Neural progenitor cell (in vitro differentiated cells): ENCODE measurements at regions not wholly inside any gene's neighbourhood (a gene's known extent, or its start where the extent isn't known, plus 50 kb on each side); places are given as distances from the start of the nearest gene placed in this dataset.

ENCODE experiments used
- EZH2 ChIP-seq: fragments of 200-600 bp; sonication (generic); IDR thresholded peaks from 2 replicates; pipeline ENCODE4 v1.6.1; 2017; ENCODE audit warnings: antibody characterized with exemption, mild to moderate bottlenecking, moderate library complexity
- EZH2phosphoT487 ChIP-seq: fragments of 200-600 bp; sonication (generic); IDR thresholded peaks from 2 replicates; pipeline ENCODE4 v1.6.1; 2017; ENCODE audit warnings: antibody characterized with exemption
- TF ChIP-seq, protein P1 (sequence below): fragments of 200-600 bp; sonication (generic); IDR thresholded peaks from 2 replicates; pipeline ENCODE4 v1.5.1; 2017; ENCODE audit warnings: antibody characterized with exemption, mild to moderate bottlenecking

DNA sequence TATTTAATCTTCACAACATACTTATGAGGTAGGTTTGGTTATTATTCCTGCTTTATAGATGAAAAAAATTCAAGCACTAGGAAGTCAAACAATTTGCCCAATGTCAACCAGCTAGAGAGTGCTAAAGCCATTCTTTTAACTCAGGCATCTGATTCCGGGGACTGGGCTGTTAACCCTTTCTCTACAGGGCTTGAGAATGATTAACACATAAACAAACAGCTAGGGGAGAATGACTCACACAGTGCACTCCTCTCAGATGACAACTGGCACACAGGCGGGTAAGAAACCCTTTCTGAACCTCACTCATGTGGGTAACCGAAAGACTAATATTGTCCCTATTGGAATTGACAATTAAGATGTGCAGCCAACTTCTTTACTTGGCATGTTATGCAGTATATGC, 86.3 kb upstream of the FSHR start:
- TF ChIP-seq, protein P1, sequence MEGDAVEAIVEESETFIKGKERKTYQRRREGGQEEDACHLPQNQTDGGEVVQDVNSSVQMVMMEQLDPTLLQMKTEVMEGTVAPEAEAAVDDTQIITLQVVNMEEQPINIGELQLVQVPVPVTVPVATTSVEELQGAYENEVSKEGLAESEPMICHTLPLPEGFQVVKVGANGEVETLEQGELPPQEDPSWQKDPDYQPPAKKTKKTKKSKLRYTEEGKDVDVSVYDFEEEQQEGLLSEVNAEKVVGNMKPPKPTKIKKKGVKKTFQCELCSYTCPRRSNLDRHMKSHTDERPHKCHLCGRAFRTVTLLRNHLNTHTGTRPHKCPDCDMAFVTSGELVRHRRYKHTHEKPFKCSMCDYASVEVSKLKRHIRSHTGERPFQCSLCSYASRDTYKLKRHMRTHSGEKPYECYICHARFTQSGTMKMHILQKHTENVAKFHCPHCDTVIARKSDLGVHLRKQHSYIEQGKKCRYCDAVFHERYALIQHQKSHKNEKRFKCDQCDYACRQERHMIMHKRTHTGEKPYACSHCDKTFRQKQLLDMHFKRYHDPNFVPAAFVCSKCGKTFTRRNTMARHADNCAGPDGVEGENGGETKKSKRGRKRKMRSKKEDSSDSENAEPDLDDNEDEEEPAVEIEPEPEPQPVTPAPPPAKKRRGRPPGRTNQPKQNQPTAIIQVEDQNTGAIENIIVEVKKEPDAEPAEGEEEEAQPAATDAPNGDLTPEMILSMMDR: no peak
- no peak for TF ChIP-seq EZH2phosphoT487
- TF ChIP-seq EZH2: no peak
